HG03558 (cell line): ENCODE measurements at regions not wholly inside any gene's neighbourhood (a gene's known extent, or its start where the extent isn't known, plus 50 kb on each side); places are given as distances from the start of the nearest gene placed in this dataset.

Source experiments
- ATAC-seq: cut with Tn5 transposase; IDR thresholded peaks from one replicate; pipeline ENCODE4 v1.9.1; 2021; ENCODE audit warnings: moderate number of reproducible peaks; ENCODE audit not compliant: unreplicated experiment; ENCODE audit errors: extremely low read depth

DNA sequence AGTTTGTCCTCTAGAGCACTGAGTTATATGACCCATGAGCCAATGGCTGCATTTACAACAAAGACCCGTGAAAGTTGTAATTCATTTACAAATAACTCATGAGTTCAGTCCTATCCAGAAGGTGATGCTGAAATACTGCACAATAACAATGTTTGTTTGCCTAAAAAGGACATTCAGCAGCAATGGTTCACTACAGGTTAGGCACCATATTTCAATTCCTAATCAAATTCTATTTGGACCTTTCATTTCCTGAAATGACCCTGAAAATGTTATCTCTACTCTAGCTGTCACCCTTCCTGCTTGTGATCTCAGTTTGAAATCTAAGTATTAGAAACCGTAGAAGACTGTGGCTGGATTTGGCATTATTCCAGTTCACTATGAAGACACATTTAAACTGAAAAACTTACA, 191.2 kb upstream of the SAMSN1 start:
- no peak for ATAC-seq

- ATAC-seq = no peak
Observed at GRCh38 chr21:14736672-14737071, 190.6 kb upstream of the SAMSN1 start.

GRCh38 chr21:14736162-14736561, 190.0 kb upstream of the SAMSN1 start:
- no peak for ATAC-seq

DNA sequence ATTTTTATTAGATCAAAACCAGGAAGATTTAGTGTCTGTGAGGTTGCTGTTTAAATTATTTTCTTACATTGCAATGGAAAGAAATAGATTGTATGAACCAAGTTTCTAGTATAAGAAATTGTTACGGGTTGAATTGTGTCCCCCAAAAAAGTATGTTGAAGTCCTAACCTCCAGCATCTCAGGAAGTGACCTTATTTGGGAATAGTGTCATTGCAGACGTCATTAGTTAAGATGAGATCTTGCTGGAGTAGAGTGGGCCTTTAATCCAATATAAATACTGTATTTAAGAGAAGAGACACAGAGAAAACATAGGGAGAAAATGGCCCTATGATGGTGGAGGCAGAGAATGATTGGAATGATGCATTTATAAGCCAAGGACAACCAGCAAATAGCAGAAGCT, 188.7 kb upstream of the SAMSN1 start:
- ATAC-seq = no peak

- ATAC-seq = no peak
Observed at GRCh38 chr21:14734191-14734590, 188.1 kb upstream of the SAMSN1 start.

DNA sequence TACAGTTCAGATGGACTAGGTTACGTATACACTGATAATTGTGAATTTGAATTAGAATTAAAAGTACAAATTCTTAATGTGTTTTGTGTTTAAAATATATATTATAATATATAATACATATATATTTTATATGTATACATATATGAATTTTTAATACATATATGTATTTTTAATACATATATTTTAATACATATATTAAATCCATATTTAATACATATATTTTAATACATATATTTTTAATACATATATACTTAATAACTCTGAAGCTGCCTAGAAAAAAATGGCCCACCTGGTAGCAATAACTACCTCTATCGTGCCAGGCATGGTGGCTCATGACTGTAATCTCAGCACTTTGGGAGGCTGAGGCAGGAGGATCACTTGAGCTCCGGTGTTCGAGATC, 179.1 kb upstream of the SAMSN1 start:
- ATAC-seq = no peak

DNA sequence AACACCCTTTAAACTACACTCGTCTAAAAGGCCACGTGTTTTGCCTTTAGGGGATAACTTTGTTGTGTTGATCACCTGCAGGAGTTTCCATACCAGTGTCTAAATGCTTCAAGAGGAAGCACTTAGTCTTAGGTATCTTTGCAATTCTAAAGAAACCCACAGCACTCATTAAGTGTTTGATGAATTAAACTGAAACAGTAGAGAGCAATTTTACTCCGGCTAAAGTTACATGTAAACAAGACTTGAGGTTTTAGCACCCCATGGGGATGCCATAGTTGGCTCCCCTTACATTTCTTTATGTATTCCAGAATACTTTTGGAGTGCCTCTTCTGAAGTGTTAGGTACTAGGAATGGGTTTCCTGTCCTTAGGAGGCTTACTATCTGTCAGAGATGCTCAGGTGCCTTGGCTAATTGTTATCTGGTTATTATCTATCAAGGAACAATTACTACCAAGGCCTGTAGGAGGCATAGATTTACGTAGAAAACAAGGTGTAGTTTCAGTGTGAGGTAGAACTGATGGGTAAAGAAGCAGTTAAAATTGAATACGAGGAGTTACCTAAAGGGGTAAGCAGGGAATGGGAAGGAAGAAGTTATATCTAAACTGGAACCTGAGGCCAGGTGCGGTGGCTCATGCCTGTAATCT, 176.8 kb upstream of the SAMSN1 start:
- no peak for ATAC-seq

DNA sequence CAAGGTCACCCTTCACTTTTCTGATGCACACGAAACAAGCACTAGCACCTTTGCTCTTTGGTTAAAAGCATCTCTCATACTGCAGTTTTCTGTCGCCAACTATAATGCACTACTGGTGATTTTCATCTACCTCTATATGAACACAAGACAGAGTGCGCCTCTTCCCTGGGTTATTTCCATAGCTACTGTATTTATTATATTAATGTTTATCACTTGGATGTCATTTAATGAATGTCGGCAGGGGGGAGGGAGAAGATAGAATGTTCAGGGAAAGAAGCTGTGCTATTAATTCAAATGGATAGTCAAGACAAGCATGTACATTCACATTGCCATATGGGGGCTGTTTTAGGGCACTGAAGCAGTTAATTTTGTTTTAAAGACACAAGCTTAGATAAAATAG, 174.1 kb upstream of the SAMSN1 start:
- no peak for ATAC-seq

GRCh38 chr21:14718951-14719350, 172.8 kb upstream of the SAMSN1 start:
- ATAC-seq = no peak

DNA sequence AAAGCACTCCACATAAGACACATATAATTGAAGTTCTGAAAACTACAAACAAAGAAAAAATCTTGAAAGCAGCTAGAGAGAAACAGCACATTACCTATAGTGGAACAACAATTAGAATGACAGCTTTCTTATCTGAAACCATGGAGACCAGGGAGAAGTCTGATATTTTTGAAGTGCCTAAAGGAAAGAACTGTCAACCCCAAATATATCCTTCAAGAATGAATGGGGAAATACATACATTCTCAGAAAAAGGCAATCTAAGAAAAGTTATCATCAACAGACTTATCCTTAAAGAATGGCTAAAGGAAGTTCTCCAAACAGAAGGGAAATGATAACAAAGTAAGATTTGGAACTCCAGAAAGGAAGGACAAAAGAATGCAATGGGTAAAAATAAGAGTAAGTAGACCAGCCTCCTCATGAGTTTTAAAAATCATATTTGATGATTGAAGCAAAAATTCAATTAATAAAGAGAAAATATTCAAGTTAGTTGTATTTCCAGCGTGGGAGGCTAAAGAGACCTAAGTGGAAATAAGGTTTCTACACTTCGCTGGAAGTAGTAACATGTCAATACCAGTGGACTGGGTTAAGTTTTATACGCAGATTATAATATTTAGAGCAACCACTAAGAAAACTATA, 170.8 kb upstream of the SAMSN1 start:
- ATAC-seq = no peak

DNA sequence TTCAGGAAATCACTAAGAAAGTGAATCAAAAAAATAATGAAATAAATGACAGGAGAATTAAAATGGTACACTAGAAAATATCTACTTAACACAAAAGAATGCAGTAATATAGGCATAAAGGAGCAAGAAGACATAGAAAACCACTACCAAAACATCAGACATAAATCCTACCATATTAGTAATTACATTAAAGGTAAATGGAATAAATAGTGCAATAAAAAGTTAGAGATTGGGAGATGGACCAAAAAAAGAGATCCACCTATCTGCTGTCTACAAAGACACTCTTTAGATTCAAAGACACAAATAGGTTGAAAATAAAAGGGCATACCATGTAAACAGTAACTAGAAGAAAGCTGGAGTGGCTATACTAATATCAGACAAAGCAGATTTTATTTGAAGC, 167.0 kb upstream of the SAMSN1 start:
- ATAC-seq = no peak

GRCh38 chr21:14712121-14712715, 166.1 kb upstream of the SAMSN1 start:
- ATAC-seq = no peak

DNA sequence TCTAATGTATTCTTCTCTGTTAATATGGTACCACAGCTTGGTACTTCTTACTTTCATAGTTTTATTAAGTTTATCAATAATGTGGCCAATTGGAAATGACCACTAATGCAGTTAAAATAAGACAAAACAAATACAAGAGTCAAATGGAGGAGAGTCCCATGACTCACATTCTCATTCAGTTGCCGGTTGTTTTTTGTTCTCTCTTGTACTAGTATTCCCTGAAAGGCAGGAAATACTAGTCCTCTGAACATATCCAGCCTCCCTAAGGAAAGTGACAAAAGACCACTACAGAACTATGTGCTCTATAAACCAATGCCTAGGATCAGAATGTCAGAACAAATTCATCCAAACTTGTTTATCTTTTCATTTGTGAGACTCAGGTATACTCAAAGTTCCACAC, 165.2 kb upstream of the SAMSN1 start:
- ATAC-seq = no peak

DNA sequence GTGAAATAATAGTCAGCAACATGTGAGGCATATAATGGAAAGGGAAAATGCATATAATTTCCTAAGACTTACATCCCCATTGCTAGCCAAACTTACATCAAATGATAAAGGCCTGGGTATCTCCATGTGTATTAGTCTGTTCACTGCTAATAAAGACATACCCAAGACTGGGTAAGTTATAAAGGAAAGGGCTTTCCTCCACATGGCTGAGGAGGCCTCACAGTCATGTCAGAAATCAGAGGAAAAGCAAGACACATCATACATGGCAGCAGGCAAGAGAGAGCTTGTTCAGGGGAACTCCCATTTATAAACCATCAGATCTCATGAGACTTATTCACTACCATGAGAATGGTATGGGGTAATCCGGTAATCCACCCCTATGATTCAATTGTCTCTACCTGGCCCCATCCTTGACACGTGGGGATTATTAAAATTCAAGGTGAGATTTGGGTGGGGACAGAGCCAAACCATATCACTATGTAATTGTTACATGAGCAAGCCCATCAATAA, 161.5 kb upstream of the SAMSN1 start:
- no peak for ATAC-seq

DNA sequence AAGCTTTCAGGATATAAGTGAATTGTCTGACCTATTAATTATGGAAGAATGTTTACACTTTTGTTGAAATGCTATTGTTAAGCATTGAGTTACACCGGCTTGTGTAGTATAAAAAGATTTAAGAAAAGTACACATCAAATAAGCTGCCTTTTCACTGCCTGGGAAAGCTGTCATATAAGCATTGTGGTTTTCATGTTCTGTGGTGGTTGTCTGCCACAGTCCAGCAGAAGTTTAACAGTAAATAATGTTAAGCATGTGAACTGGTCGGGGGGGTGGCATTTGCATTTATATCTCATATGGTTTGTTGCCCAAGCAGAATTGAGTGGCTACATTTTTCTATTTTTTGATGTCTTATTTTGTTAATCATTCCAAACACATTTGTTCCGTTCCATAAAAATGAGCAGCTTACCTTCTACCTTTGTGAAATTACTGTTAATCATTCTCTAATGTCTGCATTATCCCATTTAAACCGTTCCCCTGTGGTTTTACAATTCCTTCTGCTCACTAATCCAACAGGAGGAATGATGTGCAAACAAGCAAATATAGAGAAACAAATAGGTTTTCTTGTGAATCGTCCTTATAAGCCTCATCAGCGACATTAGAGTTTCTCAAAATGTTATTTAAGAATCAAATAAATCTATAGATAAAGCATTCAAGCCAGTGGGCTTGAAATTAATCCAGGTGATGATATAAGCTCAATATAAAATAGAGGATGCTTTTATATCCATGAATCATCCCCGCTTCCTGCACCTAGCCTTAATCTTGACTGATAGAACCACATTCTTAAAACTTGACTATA, 160.8 kb upstream of the SAMSN1 start:
- no peak for ATAC-seq

GRCh38 chr21:14699433-14700407, 153.6 kb upstream of the SAMSN1 start:
- ATAC-seq = no peak

GRCh38 chr21:14697769-14698168, 151.7 kb upstream of the SAMSN1 start:
- no peak for ATAC-seq

DNA sequence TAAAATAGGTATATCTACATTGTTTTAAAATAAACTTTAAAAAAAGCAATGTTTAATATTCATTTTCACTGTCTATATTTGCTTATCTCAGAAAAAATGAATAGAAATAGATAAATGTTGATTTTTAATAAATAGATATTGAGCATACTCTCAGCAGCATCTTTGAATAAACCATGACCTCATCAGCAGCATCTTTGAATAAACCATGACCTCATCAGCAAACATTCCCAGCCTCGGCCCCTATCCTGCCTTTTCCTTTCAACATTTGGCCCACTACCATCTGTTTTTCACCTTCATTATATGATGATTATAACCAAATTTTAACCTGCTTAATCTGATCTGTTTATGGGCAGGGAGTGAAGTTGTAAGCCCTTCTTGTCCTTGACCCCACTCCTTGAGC, 148.7 kb upstream of the SAMSN1 start:
- no peak for ATAC-seq

- ATAC-seq = no peak
Observed at GRCh38 chr21:14693997-14694396, 147.9 kb upstream of the SAMSN1 start.

DNA sequence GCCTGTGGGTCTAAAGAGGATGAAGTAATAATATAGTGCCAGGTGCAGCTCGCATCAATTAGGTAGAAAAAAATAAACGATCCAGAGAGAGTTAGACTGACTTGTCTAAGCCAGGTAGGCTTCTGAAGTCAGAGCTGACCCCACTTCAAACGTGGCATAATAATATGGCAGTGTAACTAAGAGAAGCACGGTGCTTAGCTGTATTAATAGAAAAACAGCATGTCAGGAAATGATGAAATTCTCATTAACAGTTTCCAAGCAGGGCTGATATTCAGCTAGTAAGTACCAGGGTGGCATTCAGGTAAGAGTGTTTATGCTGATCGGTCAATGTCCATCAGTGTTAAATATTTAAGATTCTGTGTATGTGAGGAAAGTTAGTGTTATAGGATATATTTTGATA, 145.8 kb upstream of the SAMSN1 start:
- ATAC-seq = no peak
